OCI-LY7 (cell line): ENCODE measurements at regions not wholly inside any gene's neighbourhood (a gene's known extent, or its start where the extent isn't known, plus 50 kb on each side); places are given as distances from the start of the nearest gene placed in this dataset.

Source experiments
- EZH2phosphoT487 ChIP-seq: fragments of 200-600 bp; sonication (generic); IDR thresholded peaks from 2 replicates; pipeline ENCODE4 v1.6.1; 2018; ENCODE audit warnings: low read depth, borderline replicate concordance, mild to moderate bottlenecking, mixed run types, antibody characterized with exemption, low read length, moderate library complexity, mixed read lengths
- TF ChIP-seq, protein P1 (sequence below): fragments of 200-600 bp; sonication (generic); conservative IDR thresholded peaks from 2 replicates; pipeline ENCODE4 v1.5.1; 2014; ENCODE audit warnings: mild to moderate bottlenecking, antibody characterized with exemption, low read length, moderate library complexity, mixed read lengths

DNA sequence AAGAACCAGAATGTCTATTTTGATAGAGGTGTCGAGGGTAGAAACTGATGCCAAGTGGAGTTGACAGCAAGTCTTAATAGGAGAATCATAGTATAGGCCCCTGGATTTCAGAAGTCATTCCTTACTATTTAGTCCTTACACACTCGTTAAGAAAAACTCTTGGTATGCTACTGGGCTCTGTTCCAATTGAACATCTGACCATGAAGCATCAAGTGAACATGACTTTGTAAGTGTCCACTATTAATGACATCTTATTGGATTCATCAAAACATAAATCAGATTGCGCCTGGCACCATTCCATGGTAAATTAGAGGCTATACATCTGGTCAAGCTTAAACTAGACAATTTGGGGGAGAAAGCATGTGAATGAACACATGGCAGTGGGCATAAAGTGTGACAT lies 1056.5 kb upstream of the EDIL3 start:
- TF ChIP-seq, protein P1, sequence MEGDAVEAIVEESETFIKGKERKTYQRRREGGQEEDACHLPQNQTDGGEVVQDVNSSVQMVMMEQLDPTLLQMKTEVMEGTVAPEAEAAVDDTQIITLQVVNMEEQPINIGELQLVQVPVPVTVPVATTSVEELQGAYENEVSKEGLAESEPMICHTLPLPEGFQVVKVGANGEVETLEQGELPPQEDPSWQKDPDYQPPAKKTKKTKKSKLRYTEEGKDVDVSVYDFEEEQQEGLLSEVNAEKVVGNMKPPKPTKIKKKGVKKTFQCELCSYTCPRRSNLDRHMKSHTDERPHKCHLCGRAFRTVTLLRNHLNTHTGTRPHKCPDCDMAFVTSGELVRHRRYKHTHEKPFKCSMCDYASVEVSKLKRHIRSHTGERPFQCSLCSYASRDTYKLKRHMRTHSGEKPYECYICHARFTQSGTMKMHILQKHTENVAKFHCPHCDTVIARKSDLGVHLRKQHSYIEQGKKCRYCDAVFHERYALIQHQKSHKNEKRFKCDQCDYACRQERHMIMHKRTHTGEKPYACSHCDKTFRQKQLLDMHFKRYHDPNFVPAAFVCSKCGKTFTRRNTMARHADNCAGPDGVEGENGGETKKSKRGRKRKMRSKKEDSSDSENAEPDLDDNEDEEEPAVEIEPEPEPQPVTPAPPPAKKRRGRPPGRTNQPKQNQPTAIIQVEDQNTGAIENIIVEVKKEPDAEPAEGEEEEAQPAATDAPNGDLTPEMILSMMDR, result no peak
- no peak for TF ChIP-seq EZH2phosphoT487
